Renal pelvis (tissue), 1 donor: ENCODE measurements at regions not wholly inside any gene's neighbourhood (a gene's known extent, or its start where the extent isn't known, plus 50 kb on each side); places are given as distances from the start of the nearest gene placed in this dataset.
A peak's percentile ranks its signal among the peaks of the same experiment; 100 is the strongest.

ENCODE experiments used
- DNase-seq: peaks from one replicate; pipeline ENCODE4 v3.0.0-alpha.2; 2013

DNA sequence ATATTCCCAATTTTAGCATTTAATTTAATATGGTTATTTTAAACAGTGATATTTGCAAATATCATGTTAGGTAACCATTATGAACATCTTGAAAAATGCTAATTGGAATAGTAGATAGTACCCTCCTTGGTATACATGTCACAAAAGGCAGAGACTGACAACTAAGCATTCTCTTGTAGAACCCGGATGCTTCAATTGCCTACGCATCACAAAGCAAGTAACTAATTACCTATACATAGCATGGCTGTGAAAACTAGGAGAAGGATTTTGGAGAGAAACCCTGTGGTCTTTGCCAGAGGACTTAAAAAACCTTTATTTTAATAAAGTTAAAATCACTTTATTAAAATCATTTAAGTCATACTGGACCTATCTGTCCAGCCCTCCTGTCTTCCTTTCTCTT, 764.1 kb upstream of the TENM3 start:
- no peak for DNase-seq

- DNase-seq: no peak
Observed at GRCh38 chr4:181484396-181484795, 758.8 kb upstream of the TENM3 start.

GRCh38 chr4:181488926-181489325, 754.3 kb upstream of the TENM3 start:
- no peak for DNase-seq

GRCh38 chr4:181498148-181498547, 745.1 kb upstream of the TENM3 start:
- no peak for DNase-seq

GRCh38 chr4:181502611-181503010, 740.6 kb upstream of the TENM3 start:
- no peak for DNase-seq

- no peak for DNase-seq
Observed at GRCh38 chr4:181503687-181504390, 739.4 kb upstream of the TENM3 start.

DNA sequence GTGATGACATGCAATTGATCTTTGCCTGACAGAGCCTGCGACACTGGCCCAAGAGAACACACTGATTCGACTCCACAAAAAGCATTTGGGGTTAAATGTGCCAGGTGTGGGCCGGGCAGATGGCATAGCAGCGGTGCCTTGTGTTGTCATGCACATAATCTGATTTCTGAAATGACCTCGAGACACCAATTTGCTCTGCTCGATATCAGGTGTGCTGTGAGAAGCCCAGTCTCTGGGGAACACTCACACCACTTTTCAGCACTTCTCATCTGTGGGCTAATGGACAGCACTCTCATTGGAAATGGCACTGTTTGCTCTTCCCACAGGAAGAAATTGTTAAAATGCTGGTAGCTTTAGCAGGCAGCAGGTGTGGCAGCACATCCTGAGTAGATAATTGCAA, 738.3 kb upstream of the TENM3 start:
- no peak for DNase-seq

- no peak for DNase-seq
Observed at GRCh38 chr4:181507180-181507835, 735.9 kb upstream of the TENM3 start.

- DNase-seq: no peak
Observed at GRCh38 chr4:181507938-181508337, 735.3 kb upstream of the TENM3 start.

DNA sequence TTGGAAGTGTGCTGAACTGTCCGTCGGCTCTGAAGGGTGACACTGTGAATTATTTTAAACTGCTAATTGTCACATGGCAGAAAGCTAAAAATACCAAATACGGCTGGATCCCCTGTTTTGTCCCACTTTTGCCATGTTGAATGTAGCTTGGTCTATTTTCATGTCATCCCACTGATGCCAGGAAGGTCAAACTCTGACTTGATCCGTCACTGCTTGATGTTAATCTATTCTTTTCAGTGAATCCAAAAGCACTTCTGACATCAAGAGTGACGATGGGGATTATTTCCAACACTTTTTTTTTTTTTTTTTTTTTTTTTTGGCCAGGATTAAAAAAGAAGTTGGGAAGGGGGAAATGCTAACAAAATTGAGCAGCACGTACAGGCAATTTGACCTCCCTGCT, 734.6 kb upstream of the TENM3 start:
- DNase-seq: no peak

DNA sequence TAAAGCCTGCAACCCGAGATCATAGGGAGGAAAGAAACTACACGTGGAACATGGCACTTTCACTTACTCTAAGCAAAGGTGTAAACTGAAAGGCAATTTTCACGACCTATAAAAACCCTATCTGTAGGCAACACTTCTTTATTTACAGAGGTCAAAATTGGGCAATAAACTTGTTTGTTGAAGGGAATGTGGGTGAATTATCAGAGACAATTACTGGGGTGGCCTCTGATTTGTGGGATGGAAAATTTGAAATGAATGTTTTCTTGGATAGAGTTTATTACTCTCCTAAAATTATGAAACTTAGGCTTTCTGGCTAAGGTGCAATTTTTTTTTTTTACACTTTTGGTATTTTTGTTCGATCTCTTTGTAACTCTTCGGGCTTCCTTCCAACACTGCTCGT, 734.1 kb upstream of the TENM3 start:
- no peak for DNase-seq

DNA sequence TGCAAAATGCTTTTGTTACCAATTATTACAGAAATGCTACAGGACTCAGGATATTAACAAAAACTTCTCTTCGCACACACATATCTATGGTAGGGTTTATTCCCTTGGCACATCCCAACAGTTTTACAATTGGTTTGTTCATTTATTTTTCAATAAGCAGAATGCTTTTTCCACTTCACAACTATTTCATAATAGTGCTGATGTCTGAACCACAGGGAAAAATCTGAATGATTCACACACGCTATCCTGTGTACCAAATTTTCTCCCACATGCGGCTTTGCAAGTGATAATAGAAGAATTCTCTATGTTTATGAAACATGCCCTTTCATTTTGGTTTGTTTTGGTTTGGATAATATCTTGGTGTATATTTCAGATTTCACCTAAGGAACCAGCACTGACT, 725.7 kb upstream of the TENM3 start:
- DNase-seq: no peak

DNA sequence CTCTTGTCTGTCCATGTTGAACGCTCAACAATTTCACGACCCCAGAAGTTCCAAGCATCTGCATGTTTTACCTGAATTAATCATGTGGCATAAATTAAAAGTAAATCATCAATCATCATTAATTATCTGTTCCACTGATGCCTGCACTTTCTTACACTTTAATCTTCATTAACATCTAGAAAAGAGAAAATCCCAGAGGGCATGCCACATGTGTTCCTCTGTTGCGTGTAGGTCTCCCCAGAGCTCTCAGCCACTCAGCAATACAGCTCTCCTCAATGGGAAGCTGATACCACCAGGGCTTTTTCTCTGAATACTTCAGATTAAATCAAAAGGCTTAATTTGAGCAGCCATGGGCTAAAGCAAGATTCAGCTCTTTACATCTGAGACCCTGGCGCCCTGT, 722.4 kb upstream of the TENM3 start:
- no peak for DNase-seq

- no peak for DNase-seq
Observed at GRCh38 chr4:181523973-181524372, 719.2 kb upstream of the TENM3 start.

DNA sequence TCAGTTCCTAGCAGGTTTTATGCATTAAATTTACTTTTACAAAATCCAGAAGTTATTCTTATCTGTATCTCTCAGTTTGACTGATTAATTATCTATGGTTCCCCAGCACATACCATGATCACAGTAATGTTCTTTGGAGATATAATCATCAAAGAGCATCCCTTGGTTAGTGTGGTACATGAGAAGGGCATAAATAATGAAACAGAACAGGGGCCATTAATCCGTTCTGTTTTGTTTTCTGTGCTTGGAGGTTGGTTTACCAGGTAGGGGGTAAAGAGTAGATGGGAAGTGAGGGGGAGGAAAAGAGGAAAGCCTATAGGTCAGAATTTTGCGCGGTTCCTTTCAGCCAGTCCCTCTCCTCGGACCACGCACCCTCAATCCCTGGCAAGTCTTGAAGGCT, 718.7 kb upstream of the TENM3 start:
- DNase-seq: peak; percentile 69

DNA sequence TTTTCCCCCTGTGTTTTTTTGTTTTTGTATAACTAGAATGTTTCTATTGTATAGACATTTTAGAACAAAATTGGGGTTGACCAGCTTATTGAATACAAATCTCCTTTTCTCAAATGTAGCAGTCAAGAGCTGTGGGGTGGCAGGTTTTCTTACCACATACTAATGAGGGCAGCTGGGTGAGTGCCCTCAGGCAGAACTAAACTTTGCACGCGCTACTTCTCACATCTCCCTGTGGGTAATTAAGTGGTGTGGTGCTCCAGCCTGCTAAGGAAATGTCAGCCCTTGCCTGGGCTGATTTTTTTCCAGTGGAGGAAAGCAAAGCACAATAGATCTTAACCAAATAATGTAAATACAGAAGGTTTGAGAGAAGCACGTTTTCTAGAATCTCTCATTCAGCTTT, 717.6 kb upstream of the TENM3 start:
- peak; percentile 54 for DNase-seq

GRCh38 chr4:181528570-181529184, 714.5 kb upstream of the TENM3 start:
- peak; percentile 77 for DNase-seq

DNA sequence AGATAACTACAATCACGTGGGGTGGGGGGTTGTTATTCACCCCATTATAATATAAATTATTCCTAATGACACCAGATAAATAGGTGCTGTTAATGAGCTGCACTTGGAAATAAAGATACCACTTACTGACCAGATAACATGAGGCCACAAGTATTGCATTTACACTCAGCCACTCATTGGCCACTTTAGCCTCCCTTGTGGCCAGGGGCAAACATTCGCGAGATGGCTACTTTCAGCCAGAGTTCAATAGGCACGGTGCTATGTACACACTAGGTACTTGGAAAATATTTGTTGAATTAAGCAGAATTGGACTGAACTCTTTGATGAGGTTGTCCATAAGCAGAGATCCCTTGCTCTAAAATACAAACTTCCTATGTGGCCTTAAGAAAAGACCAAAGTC, 713.7 kb upstream of the TENM3 start:
- no peak for DNase-seq

DNA sequence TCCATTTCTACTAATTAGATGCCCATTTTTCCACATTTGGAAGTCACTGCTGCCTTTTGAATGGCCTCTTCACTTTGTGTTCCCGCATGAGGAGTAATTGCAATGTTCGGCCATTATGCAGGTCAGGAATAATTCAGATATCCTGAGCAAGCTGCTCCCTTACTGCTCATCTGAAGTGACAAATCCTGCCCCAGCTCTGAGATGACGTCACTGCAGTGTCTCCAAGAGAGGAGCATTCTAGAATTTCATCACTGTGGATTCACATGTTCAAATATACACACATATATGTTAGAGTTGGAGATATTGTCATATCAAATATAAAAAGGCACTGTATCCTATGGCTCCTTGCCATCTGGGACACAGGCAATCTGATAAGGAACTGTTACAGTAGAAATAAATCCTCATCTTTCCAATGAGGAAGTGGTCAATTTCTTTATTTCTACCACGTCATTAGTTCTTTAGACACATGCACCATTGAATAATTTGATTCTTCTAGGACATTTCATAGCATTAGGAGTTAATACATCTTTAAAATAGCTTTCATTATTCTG, 706.9 kb upstream of the TENM3 start:
- DNase-seq: no peak

DNA sequence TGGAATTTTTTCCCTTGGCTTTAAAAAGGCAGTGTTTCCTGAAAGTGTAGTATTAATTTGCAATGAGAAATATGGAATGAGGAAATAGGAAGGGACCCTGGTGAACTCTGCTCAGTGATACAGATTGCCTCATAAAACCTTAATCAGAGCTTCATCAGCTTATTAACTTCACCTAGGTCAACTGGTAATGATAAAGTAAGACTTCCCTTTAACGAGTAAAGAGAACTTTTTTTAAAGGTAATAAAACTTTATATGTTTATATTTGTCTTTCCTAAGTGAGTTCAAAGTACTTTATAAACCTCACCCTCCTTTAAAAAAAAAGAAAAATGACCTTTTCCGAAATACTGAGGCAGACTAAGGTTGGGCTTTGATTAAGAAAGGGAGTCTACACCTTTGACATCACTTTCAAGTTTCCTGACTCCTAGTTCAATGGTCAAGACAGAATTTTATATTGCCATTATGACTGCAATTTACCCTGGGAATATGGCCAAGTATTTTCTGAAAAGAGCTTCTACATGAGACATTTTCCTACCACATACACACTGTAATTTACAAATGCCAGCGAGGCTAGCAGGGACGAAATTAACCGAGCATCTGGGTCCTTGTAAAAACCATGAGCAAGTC, 706.3 kb upstream of the TENM3 start:
- no peak for DNase-seq

- no peak for DNase-seq
Observed at GRCh38 chr4:181538431-181538830, 704.8 kb upstream of the TENM3 start.

DNA sequence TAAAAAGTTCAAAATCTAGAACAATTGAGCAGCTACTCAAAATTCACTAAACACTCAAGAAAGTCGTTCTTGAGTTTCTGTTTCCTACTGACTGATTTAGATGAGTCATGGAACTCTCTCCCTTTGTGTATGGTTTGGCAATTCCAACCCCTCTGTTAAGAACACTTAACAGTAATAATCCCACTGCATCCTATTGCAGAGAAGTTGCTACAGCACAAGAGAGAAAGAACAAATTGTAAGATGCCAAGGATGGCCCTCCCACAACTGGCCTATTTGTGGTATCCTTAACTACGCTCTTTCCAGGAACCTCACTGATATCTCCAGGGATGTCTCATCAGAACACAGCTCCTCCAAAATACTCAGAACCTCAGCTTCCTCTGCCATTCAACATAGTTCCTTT, 701.8 kb upstream of the TENM3 start:
- DNase-seq: no peak
